ENCODE measurements at regions not wholly inside any gene's neighbourhood (a gene's known extent, or its start where the extent isn't known, plus 50 kb on each side); places are given as distances from the start of the nearest gene placed in this dataset.

GRCh38 chr12:53804429-53804828, 52.6 kb upstream of the CISTR start:
- TF ChIP-seq CTCF (IDR thresholded peaks at IDR 0.05; ENCODE audit: poor library complexity) (no peak), EZH2 (IDR thresholded peaks at IDR 0.05; ENCODE audit: borderline replicate concordance) (no peak)
